ENCODE measurements at regions not wholly inside any gene's neighbourhood (a gene's known extent, or its start where the extent isn't known, plus 50 kb on each side); places are given as distances from the start of the nearest gene placed in this dataset.

GRCh38 chr13:33454844-33455705 is 169.5 kb upstream of the STARD13 start:
- no peak for TF ChIP-seq CTCF (conservative IDR thresholded peaks at IDR 0.05; ENCODE audit: control insufficient read depth, insufficient read depth, low read depth, low read length)
- H3K4me3 ChIP-seq (ENCODE audit: control insufficient read depth, low read depth, low read length): no peak overlapping the region
- peak; percentile 96 for DNase-seq (ENCODE audit: low read depth)

GRCh38 chr13:33459702-33460101 is 174.1 kb upstream of the STARD13 start:
- no peak for DNase-seq (ENCODE audit: low read depth)
- no peak for TF ChIP-seq CTCF (conservative IDR thresholded peaks at IDR 0.05; ENCODE audit: control insufficient read depth, insufficient read depth, low read depth, low read length)
- no peak overlapping the region for H3K4me3 ChIP-seq (ENCODE audit: control insufficient read depth, low read depth, low read length)

- DNase-seq (ENCODE audit: low read depth): peak; percentile 22
- no peak for TF ChIP-seq CTCF (conservative IDR thresholded peaks at IDR 0.05; ENCODE audit: control insufficient read depth, insufficient read depth, low read depth, low read length)
Measured at GRCh38 chr13:33462109-33462508, 176.6 kb upstream of the STARD13 start.

GRCh38 chr13:33464345-33464744 is 178.8 kb upstream of the STARD13 start:
- TF ChIP-seq CTCF (conservative IDR thresholded peaks at IDR 0.05; ENCODE audit: control insufficient read depth, insufficient read depth, low read depth, low read length): no peak
- H3K4me3 ChIP-seq (ENCODE audit: control insufficient read depth, low read depth, low read length): no peak overlapping the region
- DNase-seq (ENCODE audit: low read depth): no peak

More at GRCh38 chr13:33462109-33462508, 176.6 kb upstream of the STARD13 start:
- no peak overlapping the region for H3K4me3 ChIP-seq (ENCODE audit: control insufficient read depth, low read depth, low read length)

GRCh38 chr13:33466262-33466661 is 180.7 kb upstream of the STARD13 start:
- no peak for DNase-seq (ENCODE audit: low read depth)
- H3K4me3 ChIP-seq (ENCODE audit: control insufficient read depth, low read depth, low read length): no peak overlapping the region
- TF ChIP-seq CTCF (conservative IDR thresholded peaks at IDR 0.05; ENCODE audit: control insufficient read depth, insufficient read depth, low read depth, low read length): peak; percentile 4

GRCh38 chr13:33467556-33467955 is 182.0 kb upstream of the STARD13 start:
- no peak for TF ChIP-seq CTCF (conservative IDR thresholded peaks at IDR 0.05; ENCODE audit: control insufficient read depth, insufficient read depth, low read depth, low read length)
- DNase-seq (ENCODE audit: low read depth): no peak
- H3K4me3 ChIP-seq (ENCODE audit: control insufficient read depth, low read depth, low read length): no peak overlapping the region
